ENCODE measurements at regions not wholly inside any gene's neighbourhood (a gene's known extent, or its start where the extent isn't known, plus 50 kb on each side); places are given as distances from the start of the nearest gene placed in this dataset.
A peak's percentile ranks its signal among the peaks of the same experiment; 100 is the strongest.

- no peak for DNase-seq (ENCODE audit: low read depth, low spot score)
Measured at GRCh38 chr9:16236882-16237281, 633.6 kb downstream of the BNC2 start.

GRCh38 chr9:16238623-16239138 is 631.8 kb downstream of the BNC2 start:
- DNase-seq (ENCODE audit: low read depth, low spot score): no peak

- DNase-seq (ENCODE audit: low read depth, low spot score): no peak
Measured at GRCh38 chr9:16241231-16241630, 629.2 kb downstream of the BNC2 start.

GRCh38 chr9:16243798-16244197 is 626.7 kb downstream of the BNC2 start:
- no peak for DNase-seq (ENCODE audit: low read depth, low spot score)

- DNase-seq (ENCODE audit: low read depth, low spot score): no peak
Measured at GRCh38 chr9:16245756-16246440, 624.6 kb downstream of the BNC2 start.

GRCh38 chr9:16246785-16247184 is 623.7 kb downstream of the BNC2 start:
- DNase-seq (ENCODE audit: low read depth, low spot score): no peak

- DNase-seq (ENCODE audit: low read depth, low spot score): no peak
Measured at GRCh38 chr9:16247188-16247875, 623.1 kb downstream of the BNC2 start.

- no peak for DNase-seq (ENCODE audit: low read depth, low spot score)
Measured at GRCh38 chr9:16248822-16249221, 621.6 kb downstream of the BNC2 start.

- no peak for DNase-seq (ENCODE audit: low read depth, low spot score)
Measured at GRCh38 chr9:16252616-16253015, 617.9 kb downstream of the BNC2 start.

- no peak for DNase-seq (ENCODE audit: low read depth, low spot score)
Measured at GRCh38 chr9:16254674-16255073, 615.8 kb downstream of the BNC2 start.

- DNase-seq (ENCODE audit: low read depth, low spot score): no peak
Measured at GRCh38 chr9:16255217-16255616, 615.3 kb downstream of the BNC2 start.

GRCh38 chr9:16257604-16258003 is 612.9 kb downstream of the BNC2 start:
- no peak for DNase-seq (ENCODE audit: low read depth, low spot score)

GRCh38 chr9:16258191-16258590 is 612.3 kb downstream of the BNC2 start:
- DNase-seq (ENCODE audit: low read depth, low spot score): no peak

- DNase-seq (ENCODE audit: low read depth, low spot score): no peak
Measured at GRCh38 chr9:16258708-16259107, 611.8 kb downstream of the BNC2 start.

- DNase-seq (ENCODE audit: low read depth, low spot score): no peak
Measured at GRCh38 chr9:16262477-16263261, 607.8 kb downstream of the BNC2 start.

- no peak for DNase-seq (ENCODE audit: low read depth, low spot score)
Measured at GRCh38 chr9:16265688-16266087, 604.8 kb downstream of the BNC2 start.

GRCh38 chr9:16266648-16267276 is 603.7 kb downstream of the BNC2 start:
- DNase-seq (ENCODE audit: low read depth, low spot score): peak; percentile 17

GRCh38 chr9:16267281-16268066 is 603.0 kb downstream of the BNC2 start:
- no peak for DNase-seq (ENCODE audit: low read depth, low spot score)

- DNase-seq (ENCODE audit: low read depth, low spot score): no peak
Measured at GRCh38 chr9:16268067-16268881, 602.2 kb downstream of the BNC2 start.

- DNase-seq (ENCODE audit: low read depth, low spot score): no peak
Measured at GRCh38 chr9:16271967-16272366, 598.5 kb downstream of the BNC2 start.

Measured in iPS DF 19.7 (cell line).